NB4 (cell line): ENCODE measurements at regions not wholly inside any gene's neighbourhood (a gene's known extent, or its start where the extent isn't known, plus 50 kb on each side); places are given as distances from the start of the nearest gene placed in this dataset.

ENCODE experiments used
- POLR2A ChIP-seq: IDR thresholded peaks from 2 replicates; pipeline ENCODE4 v1.6.1; 2011; ENCODE audit warnings: mild to moderate bottlenecking; ENCODE audit not compliant: insufficient read length; ENCODE audit errors: extremely low read depth
- TF ChIP-seq, protein P1 (sequence below): IDR thresholded peaks from one replicate; pipeline ENCODE4 v1.5.1; 2012; ENCODE audit warnings: low read depth, low read length

DNA sequence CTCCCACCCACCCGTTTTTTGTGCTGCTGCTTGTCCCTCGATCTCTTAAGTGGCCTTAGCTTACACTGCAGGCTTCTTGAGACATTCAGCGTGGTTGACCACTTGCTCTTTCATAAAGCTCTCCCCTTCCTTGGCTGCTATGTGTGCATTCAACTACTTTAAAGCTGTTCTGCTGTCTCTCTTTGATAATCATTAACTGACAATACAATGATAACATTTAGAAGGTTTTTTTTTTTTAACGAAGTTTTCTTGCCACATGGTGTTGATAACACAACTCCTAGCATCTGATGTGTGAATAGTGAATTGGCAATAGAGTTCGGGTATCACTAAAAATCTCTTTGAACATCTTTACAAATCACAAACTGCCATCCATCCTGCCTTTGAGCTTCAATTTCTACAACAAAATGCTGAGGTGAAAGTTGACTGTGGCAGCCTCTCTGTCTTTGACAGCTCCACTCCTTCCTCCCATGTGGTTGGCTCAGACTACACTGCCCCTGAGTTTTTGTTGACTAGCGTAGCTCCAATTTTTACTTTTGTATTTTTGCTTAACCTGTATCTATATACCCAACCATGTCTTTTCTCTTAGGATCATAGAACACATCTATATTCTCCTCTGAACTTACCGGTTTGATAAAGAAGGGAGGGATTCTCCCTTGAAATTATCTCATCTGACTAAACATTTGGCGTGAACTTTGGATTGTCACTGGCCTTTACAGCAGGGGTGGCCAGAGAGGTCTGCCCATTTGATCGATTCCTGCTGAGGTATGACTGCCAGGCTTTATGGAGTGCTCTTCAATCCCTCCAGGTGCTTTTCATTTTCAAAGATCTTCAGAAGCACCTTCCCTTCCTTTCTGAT, 409.4 kb upstream of the CD180 start:
- no peak for TF ChIP-seq POLR2A
- TF ChIP-seq, protein P1, sequence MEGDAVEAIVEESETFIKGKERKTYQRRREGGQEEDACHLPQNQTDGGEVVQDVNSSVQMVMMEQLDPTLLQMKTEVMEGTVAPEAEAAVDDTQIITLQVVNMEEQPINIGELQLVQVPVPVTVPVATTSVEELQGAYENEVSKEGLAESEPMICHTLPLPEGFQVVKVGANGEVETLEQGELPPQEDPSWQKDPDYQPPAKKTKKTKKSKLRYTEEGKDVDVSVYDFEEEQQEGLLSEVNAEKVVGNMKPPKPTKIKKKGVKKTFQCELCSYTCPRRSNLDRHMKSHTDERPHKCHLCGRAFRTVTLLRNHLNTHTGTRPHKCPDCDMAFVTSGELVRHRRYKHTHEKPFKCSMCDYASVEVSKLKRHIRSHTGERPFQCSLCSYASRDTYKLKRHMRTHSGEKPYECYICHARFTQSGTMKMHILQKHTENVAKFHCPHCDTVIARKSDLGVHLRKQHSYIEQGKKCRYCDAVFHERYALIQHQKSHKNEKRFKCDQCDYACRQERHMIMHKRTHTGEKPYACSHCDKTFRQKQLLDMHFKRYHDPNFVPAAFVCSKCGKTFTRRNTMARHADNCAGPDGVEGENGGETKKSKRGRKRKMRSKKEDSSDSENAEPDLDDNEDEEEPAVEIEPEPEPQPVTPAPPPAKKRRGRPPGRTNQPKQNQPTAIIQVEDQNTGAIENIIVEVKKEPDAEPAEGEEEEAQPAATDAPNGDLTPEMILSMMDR, result no peak
